ENCODE measurements at regions not wholly inside any gene's neighbourhood (a gene's known extent, or its start where the extent isn't known, plus 50 kb on each side); places are given as distances from the start of the nearest gene placed in this dataset.

DNA sequence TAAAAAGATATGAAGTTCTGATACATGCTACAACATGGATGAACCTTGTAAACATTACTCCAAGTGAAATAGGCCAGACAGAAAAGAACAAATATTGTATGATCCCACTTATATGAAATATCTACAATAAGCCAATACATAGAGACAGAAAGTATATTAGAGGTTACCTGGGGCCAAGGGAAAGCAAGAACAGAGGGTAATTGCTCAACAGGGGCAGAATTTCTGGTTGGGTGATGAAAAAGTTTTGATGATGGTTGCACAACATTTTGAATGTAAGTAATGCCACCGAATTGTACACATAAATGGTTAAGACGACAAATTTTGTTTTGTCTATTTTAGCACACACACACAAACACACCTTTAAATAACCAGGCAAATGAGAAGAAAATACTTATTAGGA is 268.4 kb downstream of the FOXO1 start:
- TF ChIP-seq, protein P1, sequence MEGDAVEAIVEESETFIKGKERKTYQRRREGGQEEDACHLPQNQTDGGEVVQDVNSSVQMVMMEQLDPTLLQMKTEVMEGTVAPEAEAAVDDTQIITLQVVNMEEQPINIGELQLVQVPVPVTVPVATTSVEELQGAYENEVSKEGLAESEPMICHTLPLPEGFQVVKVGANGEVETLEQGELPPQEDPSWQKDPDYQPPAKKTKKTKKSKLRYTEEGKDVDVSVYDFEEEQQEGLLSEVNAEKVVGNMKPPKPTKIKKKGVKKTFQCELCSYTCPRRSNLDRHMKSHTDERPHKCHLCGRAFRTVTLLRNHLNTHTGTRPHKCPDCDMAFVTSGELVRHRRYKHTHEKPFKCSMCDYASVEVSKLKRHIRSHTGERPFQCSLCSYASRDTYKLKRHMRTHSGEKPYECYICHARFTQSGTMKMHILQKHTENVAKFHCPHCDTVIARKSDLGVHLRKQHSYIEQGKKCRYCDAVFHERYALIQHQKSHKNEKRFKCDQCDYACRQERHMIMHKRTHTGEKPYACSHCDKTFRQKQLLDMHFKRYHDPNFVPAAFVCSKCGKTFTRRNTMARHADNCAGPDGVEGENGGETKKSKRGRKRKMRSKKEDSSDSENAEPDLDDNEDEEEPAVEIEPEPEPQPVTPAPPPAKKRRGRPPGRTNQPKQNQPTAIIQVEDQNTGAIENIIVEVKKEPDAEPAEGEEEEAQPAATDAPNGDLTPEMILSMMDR (conservative IDR thresholded peaks at IDR 0.05; ENCODE audit: low read length) = no peak
- no peak for TF ChIP-seq EZH2phosphoT487 (IDR thresholded peaks at IDR 0.05; ENCODE audit: borderline replicate concordance, low read depth, low read length)
